Cardiac fibroblast (primary cell): ENCODE measurements at regions not wholly inside any gene's neighbourhood (a gene's known extent, or its start where the extent isn't known, plus 50 kb on each side); places are given as distances from the start of the nearest gene placed in this dataset.

Source experiments
- DNase-seq, 2 donors: peaks; one replicate each; pipeline versions ENCODE4 v3.0.0 to v3.0.0-alpha.2; 2010; ENCODE audit warnings: low read depth in 2 of 2
- H3K4me3 ChIP-seq, 2 donors: replicated peaks in 1 of 2; 1 replicate in 1 of 2; 2 replicates in 1 of 2; pipeline ENCODE4 v1.5.1; 2011; ENCODE audit warnings: low read depth in 2 of 2, low read length in 2 of 2, mild to moderate bottlenecking in 2 of 2, moderate library complexity in 1 of 2
- CTCF ChIP-seq: IDR thresholded peaks from one replicate; pipeline ENCODE4 v1.5.1; 2011; ENCODE audit warnings: low read depth, mild to moderate bottlenecking, low read length, inconsistent platforms

- peak; percentile 56 to 74 for DNase-seq
- no peak for TF ChIP-seq CTCF
- no peak overlapping the region for H3K4me3 ChIP-seq
Observed at GRCh38 chr3:197352382-197352781, 54.0 kb upstream of the DLG1 start.

- DNase-seq, result no peak
- no peak for TF ChIP-seq CTCF
- H3K4me3 ChIP-seq, result no peak overlapping the region
Observed at GRCh38 chr3:197350446-197350845, 52.0 kb upstream of the DLG1 start.

GRCh38 chr3:197349368-197349767 is 51.0 kb upstream of the DLG1 start:
- no peak for TF ChIP-seq CTCF
- DNase-seq, result no peak
- H3K4me3 ChIP-seq, result no peak overlapping the region
